CD4-positive, alpha-beta memory T cell (primary cell): ENCODE measurements at regions not wholly inside any gene's neighbourhood (a gene's known extent, or its start where the extent isn't known, plus 50 kb on each side); places are given as distances from the start of the nearest gene placed in this dataset.
A peak's percentile ranks its signal among the peaks of the same experiment; 100 is the strongest.

Experiments used
- CTCF ChIA-PET: fragments of 350-600 bp; sonication (Branson Sonifier 250); formaldehyde crosslinking; loops from one replicate; lab custom pipeline; 2021; ENCODE audit warnings: inconsistent platforms; ENCODE audit not compliant: partially characterized antibody; lab: Charles Lee
- POLR2A ChIA-PET: fragments of 350-600 bp; sonication (Branson Sonifier 250); formaldehyde crosslinking; loops from one replicate; lab custom pipeline; 2021; ENCODE audit not compliant: partially characterized antibody; lab: Charles Lee
- DNase-seq, 5 donors: peaks; one replicate each; pipeline versions ENCODE4 v3.0.0 to v3.0.0-alpha.2; 2020 to 2022; ENCODE audit warnings: mixed read lengths in 1 of 5
- H3K27ac ChIP-seq: one replicate; pipeline ENCODE4 v1.7.0; 2013; ENCODE audit warnings: low read depth, low read length
- H3K27me3 ChIP-seq: 2 replicates; pipeline ENCODE4 v1.7.0; 2013; ENCODE audit warnings: mild to moderate bottlenecking, low read length, moderate library complexity; ENCODE audit not compliant: insufficient read depth
- H3K36me3 ChIP-seq: 2 replicates; pipeline ENCODE4 v1.7.0; 2013; ENCODE audit warnings: mild to moderate bottlenecking, low read length, moderate library complexity; ENCODE audit not compliant: insufficient read depth
- H3K4me1 ChIP-seq: 2 replicates; pipeline ENCODE4 v1.7.0; 2013; ENCODE audit warnings: mild to moderate bottlenecking, low read length, moderate library complexity; ENCODE audit not compliant: insufficient read depth
- H3K4me3 ChIP-seq, 2 donors: one replicate each; pipeline ENCODE4 v1.7.0; 2013; ENCODE audit warnings: low read length in 2 of 2, mild to moderate bottlenecking in 1 of 2
- H3K9me3 ChIP-seq, 2 donors: one replicate each; pipeline ENCODE4 v1.7.0; 2013; ENCODE audit warnings: low read length in 2 of 2, control low read depth in 1 of 2; ENCODE audit not compliant: control insufficient read depth in 1 of 2
- H3K27ac Mint-ChIP-seq, 7 donors: one replicate each; pipeline ENCODE4 v1.8.0; 2020 to 2021; ENCODE audit warnings: mixed read lengths in 7 of 7, mild to moderate bottlenecking in 6 of 7, inconsistent platforms in 3 of 7, moderate library complexity in 3 of 7
- H3K27me3 Mint-ChIP-seq, 2 donors: one replicate each; pipeline ENCODE4 v1.8.0; 2020 to 2021; ENCODE audit warnings: mixed read lengths in 2 of 2
- H3K36me3 Mint-ChIP-seq, 2 donors: one replicate each; pipeline ENCODE4 v1.8.0; 2020 to 2021; ENCODE audit warnings: mixed read lengths in 2 of 2, inconsistent platforms in 1 of 2, mild to moderate bottlenecking in 1 of 2
- H3K4me1 Mint-ChIP-seq, 4 donors: one replicate each; pipeline ENCODE4 v1.8.0; 2020 to 2021; ENCODE audit warnings: mixed read lengths in 4 of 4, mild to moderate bottlenecking in 1 of 4
- H3K4me3 Mint-ChIP-seq, 8 donors: one replicate each; pipeline ENCODE4 v1.8.0; 2020 to 2021; ENCODE audit warnings: mixed read lengths in 8 of 8, mild to moderate bottlenecking in 7 of 8, moderate library complexity in 6 of 8, inconsistent platforms in 3 of 8
- H3K9me3 Mint-ChIP-seq, 8 donors: one replicate each; pipeline ENCODE4 v1.8.0; 2020 to 2021; ENCODE audit warnings: mixed read lengths in 8 of 8, mild to moderate bottlenecking in 5 of 8, inconsistent platforms in 3 of 8, moderate library complexity in 1 of 8
- intact Hi-C: fragments of 100-400 bp; cut with micrococcal nuclease; formaldehyde crosslinking; loops from one replicate; pipeline ENCODE4 v1.15.1; 2023

DNA sequence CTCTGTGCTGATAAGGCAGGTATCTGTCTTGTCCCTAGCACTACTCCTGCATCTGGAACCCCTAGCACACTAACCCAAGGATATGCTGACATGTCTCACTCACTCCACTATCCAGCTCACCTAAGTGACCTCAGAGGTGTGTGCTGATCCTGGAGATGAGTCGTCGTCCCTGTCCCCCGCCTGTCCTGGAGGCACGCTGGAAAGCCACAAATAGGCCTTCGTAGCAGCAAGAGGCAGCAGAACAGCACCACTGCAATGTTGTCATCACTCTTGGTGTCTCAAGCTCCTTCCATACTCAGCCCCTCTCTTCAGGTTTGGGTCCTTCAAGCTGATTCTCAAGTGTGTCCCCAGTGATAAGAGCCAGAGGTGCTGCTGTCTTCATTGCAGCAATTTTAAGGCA lies 73.0 kb upstream of the ITGA6 start:
- Histone ChIP-seq H3K36me3 (no peaks in the 10 kb centered on the region), H3K4me3 (no peak overlapping the region), H3K27me3 (no peaks in the 10 kb centered on the region), H3K27ac (no peak overlapping the region), H3K9me3 (no peaks in the 10 kb centered on the region), H3K4me1 (no peaks in the 10 kb centered on the region)
- no peak for DNase-seq
- Mint-ChIP-seq H3K27ac (peak overlapping the region in 1 of 7 donors; percentile 11), H3K27me3 (no peaks in the 10 kb centered on the region), H3K9me3 (no peaks in the 10 kb centered on the region), H3K4me1 (no peaks in the 10 kb centered on the region), H3K36me3 (no peaks in the 10 kb centered on the region), H3K4me3 (no peak overlapping the region)
- intact Hi-C loops: no loop called here
- POLR2A ChIA-PET: no interaction called here
- CTCF ChIA-PET: no interaction called here

DNA sequence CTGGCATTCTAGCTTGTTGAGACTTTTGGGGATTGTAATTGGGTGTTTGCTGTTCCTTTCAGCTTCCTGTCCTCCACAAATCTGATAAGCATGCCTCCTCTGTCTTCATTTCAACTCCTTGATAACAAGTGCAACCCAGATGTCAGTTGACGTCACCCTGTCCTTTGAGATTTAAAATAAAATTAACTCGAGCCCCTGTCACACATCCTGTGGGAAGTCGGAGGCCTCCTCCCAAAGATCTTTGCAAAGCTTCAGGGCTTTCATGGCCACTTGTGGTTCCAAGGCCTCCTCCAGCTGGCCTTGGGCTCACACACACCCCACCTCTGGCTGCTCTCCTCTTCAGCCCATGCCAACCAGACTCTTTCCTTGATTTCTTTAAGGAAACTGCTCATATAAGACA lies 69.9 kb upstream of the ITGA6 start:
- Mint-ChIP-seq H3K36me3 (no peaks in the 10 kb centered on the region), H3K9me3 (no peaks in the 10 kb centered on the region), H3K27me3 (no peaks in the 10 kb centered on the region), H3K4me1 (no peaks in the 10 kb centered on the region), H3K27ac (peak overlapping the region in 1 of 7 donors; percentile 3), H3K4me3 (no peak overlapping the region)
- CTCF ChIA-PET: interaction anchor here (1.2 kb wide), 1 partner anchor 105 kb away, joined by 5 read pairs; no protein-coding TSS in a partner anchor
- H3K27ac ChIP-seq: no peak overlapping the region
- no peak overlapping the region for H3K4me3 ChIP-seq
- POLR2A ChIA-PET: no interaction called here
- H3K9me3 ChIP-seq: no peaks in the 10 kb centered on the region
- no peaks in the 10 kb centered on the region for H3K27me3 ChIP-seq
- no peaks in the 10 kb centered on the region for H3K4me1 ChIP-seq
- intact Hi-C loops: no loop called here
- H3K36me3 ChIP-seq: no peaks in the 10 kb centered on the region
- no peak for DNase-seq

DNA sequence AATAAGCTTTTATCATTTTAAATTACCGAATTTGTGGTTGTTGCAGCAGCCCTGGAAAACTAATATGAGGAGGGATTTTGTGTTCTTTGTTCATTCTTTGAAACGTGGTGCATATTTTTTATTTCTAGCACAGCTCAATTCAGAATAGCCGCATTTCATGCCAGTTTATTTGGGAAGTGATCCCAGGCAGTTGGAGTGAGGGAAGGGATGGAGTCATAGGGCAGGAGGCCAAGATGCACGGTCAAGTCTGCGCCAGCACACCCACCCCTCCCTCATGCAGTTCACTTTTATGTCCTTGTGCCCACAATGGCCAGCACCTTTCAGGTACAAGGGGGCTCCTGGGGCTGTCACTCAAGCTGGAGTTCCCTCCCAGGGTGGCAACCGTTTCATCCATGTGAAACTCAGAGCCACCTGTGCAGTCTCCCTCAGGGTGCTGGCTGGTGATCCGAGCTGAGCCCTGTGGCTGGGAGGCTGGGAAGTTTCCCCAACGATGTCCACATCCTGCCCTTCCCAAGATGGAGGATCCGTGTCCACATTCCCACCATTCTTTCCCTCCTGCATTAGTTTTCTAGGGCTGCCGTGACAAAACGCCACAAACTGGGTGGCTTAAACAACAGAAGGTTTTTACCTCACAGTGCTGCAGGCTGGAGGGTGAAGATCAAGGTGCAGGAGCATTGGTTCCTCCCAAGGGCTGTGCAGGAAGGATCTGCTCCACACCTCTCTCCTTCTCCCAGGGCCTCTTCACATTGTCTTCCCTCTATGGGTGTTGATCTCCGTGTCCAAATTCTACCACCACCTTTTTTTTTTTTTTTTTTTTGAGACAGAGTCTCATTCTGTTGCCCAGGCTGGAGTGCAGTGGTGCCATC lies 68.5 kb upstream of the ITGA6 start:
- H3K27ac Mint-ChIP-seq: no peak overlapping the region
- H3K27me3 Mint-ChIP-seq: peaks cover 0 to 3% of the 10 kb centered on the region in 2 donors
- CTCF ChIA-PET: no interaction called here
- H3K9me3 Mint-ChIP-seq: peaks cover 0 to 3% (median 0%) of the 10 kb centered on the region in 8 donors
- Histone ChIP-seq H3K4me3 (no peak overlapping the region), H3K36me3 (no peaks in the 10 kb centered on the region), H3K4me1 (no peaks in the 10 kb centered on the region), H3K9me3 (no peaks in the 10 kb centered on the region), H3K27me3 (no peaks in the 10 kb centered on the region), H3K27ac (no peak overlapping the region)
- H3K4me1 Mint-ChIP-seq: no peaks in the 10 kb centered on the region
- no peak overlapping the region for H3K4me3 Mint-ChIP-seq
- POLR2A ChIA-PET: no interaction called here
- DNase-seq: no peak
- intact Hi-C loops: no loop called here
- H3K36me3 Mint-ChIP-seq: no peaks in the 10 kb centered on the region

DNA sequence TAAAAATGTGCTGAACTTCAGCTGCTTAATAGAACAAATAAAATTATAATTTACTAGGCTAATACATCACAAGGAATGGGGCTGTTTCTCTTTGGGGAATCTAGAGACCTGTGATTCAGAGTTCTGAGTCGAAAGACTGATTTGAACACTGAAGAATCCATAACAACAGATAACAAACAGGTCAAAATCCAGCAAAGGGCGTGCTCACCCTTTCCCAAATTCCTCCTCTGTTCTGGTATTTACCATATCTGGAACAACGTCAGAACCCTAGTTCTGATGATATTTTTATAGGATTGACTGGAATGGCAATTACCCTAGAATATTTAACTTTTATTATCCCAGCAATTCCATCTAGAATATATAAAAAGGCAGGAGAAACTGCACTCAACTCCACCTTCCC lies 66.0 kb upstream of the ITGA6 start:
- no peaks in the 10 kb centered on the region for H3K4me1 Mint-ChIP-seq
- H3K36me3 ChIP-seq: no peaks in the 10 kb centered on the region
- H3K9me3 Mint-ChIP-seq: peaks cover 0 to 3% (median 0%) of the 10 kb centered on the region in 8 donors
- no peaks in the 10 kb centered on the region for H3K4me1 ChIP-seq
- H3K27me3 Mint-ChIP-seq: peaks cover 0 to 3% of the 10 kb centered on the region in 2 donors
- no peaks in the 10 kb centered on the region for H3K36me3 Mint-ChIP-seq
- H3K9me3 ChIP-seq: no peaks in the 10 kb centered on the region
- H3K27me3 ChIP-seq: no peaks in the 10 kb centered on the region
- H3K27ac Mint-ChIP-seq: no peak overlapping the region
- CTCF ChIA-PET: interaction anchor here (1.0 kb wide), 1 partner anchor 18 kb away, joined by 3 read pairs; no protein-coding TSS in a partner anchor
- POLR2A ChIA-PET: no interaction called here
- H3K4me3 ChIP-seq: no peak overlapping the region
- intact Hi-C loops: no loop called here
- H3K27ac ChIP-seq: no peak overlapping the region
- no peak for DNase-seq
- no peak overlapping the region for H3K4me3 Mint-ChIP-seq

DNA sequence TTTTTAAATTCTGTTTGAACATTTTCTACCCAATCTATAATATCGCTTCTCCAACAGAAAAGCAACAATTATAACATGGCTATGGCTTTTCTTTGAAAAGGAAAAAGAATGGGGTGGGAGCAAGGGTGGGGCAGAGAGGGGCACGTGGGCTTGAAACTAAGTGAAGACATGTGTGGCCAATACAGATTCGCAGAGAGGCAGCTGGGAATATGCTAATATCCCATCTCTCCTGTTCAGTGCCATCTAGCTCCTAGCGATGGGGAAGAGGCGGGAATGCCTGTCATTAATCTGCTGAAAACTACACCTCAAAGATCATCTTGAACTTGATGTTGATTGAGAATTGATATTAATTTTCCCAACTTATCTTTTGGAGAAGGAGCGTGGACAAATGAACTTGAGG lies 65.5 kb upstream of the ITGA6 start:
- CTCF ChIA-PET: interaction anchor here (1.0 kb wide), 1 partner anchor 18 kb away, joined by 3 read pairs; no protein-coding TSS in a partner anchor

DNA sequence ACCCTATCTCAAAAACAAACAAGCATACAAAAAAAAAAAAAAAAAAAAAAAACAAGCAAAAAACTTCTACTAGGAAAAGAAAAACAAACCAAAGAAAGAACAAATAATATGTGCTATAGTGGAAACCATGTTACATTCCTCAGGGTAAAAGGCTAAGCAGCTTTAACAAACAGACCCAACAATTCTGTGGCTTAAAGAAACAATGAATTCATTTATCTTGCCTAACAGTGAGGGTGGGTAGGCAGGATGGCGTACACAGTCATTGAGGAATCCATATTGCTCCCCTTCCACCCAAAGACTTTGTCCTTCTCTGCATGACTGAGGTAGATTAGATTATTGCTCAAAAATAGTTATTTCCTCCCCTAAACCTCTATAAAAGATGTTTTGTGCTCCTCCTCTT lies 63.1 kb upstream of the ITGA6 start:
- no peaks in the 10 kb centered on the region for H3K4me1 Mint-ChIP-seq
- no peak overlapping the region for H3K4me3 ChIP-seq
- no peak overlapping the region for H3K27ac ChIP-seq
- H3K4me1 ChIP-seq: no peaks in the 10 kb centered on the region
- no peak for DNase-seq
- intact Hi-C loops: no loop called here
- no peaks in the 10 kb centered on the region for H3K36me3 ChIP-seq
- H3K27me3 ChIP-seq: no peaks in the 10 kb centered on the region
- ChIA-PET POLR2A (no interaction called here), CTCF (interaction anchor here (1.6 to 2.5 kb wide), 2 partner anchors 11 to 98 kb away, joined by 3 to 8 read pairs; no protein-coding TSS in a partner anchor)
- peaks cover 3 to 13% (median 10%) of the 10 kb centered on the region in 8 donors for H3K9me3 Mint-ChIP-seq
- H3K4me3 Mint-ChIP-seq: no peak overlapping the region
- no peak overlapping the region for H3K27ac Mint-ChIP-seq
- no peaks in the 10 kb centered on the region for H3K9me3 ChIP-seq
- H3K36me3 Mint-ChIP-seq: peaks cover 0 to 5% of the 10 kb centered on the region in 2 donors
- peaks cover 3% of the 10 kb centered on the region in 2 donors for H3K27me3 Mint-ChIP-seq

More for the DNA sequence above, 65.5 kb upstream of the ITGA6 start:
- Mint-ChIP-seq H3K9me3 (peaks cover 0 to 3% (median 0%) of the 10 kb centered on the region in 8 donors), H3K27me3 (peaks cover 0 to 3% of the 10 kb centered on the region in 2 donors), H3K4me3 (no peak overlapping the region), H3K36me3 (no peaks in the 10 kb centered on the region), H3K4me1 (no peaks in the 10 kb centered on the region), H3K27ac (no peak overlapping the region)
- no peaks in the 10 kb centered on the region for H3K27me3 ChIP-seq
- intact Hi-C loops: no loop called here
- H3K27ac ChIP-seq: no peak overlapping the region
- POLR2A ChIA-PET: no interaction called here
- no peaks in the 10 kb centered on the region for H3K9me3 ChIP-seq
- H3K4me1 ChIP-seq: no peaks in the 10 kb centered on the region
- DNase-seq: no peak
- no peak overlapping the region for H3K4me3 ChIP-seq
- no peaks in the 10 kb centered on the region for H3K36me3 ChIP-seq

DNA sequence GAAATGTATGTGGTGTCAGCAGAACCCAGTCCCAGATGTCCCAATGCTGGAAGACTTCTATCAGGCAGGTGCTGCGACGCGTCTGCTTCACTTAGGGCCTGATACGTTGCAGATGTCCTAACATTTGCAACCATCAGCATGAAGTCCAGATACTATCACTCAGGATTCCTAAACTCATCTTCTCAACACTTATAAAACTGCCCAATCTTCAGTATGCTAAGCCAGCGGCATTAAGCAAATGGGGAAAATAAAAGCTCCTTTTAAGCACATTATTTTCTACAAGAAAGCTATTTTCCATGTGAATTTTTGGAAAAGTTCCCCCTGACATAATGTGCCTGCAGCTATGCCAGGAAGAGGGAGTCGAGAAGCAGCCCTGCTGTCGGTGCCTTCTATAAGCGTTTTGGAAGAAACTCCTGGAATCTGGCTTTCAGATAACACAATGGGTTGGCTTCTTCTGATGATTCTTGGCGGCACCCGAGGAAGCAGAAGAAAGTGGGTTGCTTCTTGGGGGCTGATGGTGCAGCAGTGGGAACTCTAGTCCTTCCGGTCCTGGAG lies 60.7 kb upstream of the ITGA6 start:
- H3K9me3 ChIP-seq: no peaks in the 10 kb centered on the region
- H3K27ac Mint-ChIP-seq: no peak overlapping the region
- H3K36me3 ChIP-seq: no peaks in the 10 kb centered on the region
- H3K4me3 ChIP-seq: no peak overlapping the region
- H3K36me3 Mint-ChIP-seq: peaks cover 0 to 5% of the 10 kb centered on the region in 2 donors
- no peak for DNase-seq
- intact Hi-C loops: no loop called here
- CTCF ChIA-PET: no interaction called here
- H3K27me3 ChIP-seq: no peaks in the 10 kb centered on the region
- H3K27me3 Mint-ChIP-seq: peaks cover 3% of the 10 kb centered on the region in 2 donors
- H3K4me1 ChIP-seq: no peaks in the 10 kb centered on the region
- H3K27ac ChIP-seq: no peak overlapping the region
- POLR2A ChIA-PET: no interaction called here
- H3K9me3 Mint-ChIP-seq: peaks cover 6 to 17% (median 11%) of the 10 kb centered on the region in 8 donors
- no peak overlapping the region for H3K4me3 Mint-ChIP-seq
- no peaks in the 10 kb centered on the region for H3K4me1 Mint-ChIP-seq
